Activated gamma-delta T cell treated with anti-CD3 and anti-CD28 coated beads, Interleukin-2, amount 50 U/mL, for 16 hours (primary cell): ENCODE measurements at regions not wholly inside any gene's neighbourhood (a gene's known extent, or its start where the extent isn't known, plus 50 kb on each side); places are given as distances from the start of the nearest gene placed in this dataset.

ENCODE experiments used
- DNase-seq: peaks from one replicate; pipeline ENCODE4 v3.0.0-alpha.2; 2020; ENCODE audit warnings: low read depth

DNA sequence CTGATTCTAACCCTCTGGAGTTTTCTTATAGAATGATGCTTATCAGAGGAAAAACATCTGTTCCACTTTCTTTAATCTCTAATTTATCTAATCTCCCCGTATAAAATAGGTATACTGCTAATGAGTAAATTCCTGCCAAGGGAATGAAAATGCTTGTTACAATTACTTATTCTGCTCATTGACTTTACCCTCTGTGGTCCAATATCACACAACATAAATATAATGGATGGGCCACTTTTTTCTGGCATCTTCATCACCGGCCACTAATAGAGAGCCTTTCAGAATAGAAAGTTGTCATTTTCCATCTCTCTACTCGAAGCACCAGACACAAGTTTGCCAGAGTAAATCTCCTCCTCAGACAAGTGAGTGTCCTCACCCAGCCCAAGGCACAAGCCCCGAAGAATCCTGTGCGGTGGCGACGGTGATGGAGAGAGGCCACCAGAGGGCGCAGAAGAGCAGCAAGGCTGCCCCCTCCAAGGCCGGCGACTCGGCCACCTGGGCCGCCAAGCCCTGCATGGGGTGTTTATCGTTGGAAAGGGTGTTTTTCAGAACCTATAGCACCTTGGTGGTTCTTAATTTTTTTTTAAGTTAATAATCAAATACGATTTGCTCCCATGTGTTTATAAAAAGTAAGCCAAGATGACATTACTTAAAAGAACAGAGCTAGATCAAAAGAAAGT lies 212.9 kb upstream of the ARID1B start:
- peak; percentile 64 for DNase-seq

DNA sequence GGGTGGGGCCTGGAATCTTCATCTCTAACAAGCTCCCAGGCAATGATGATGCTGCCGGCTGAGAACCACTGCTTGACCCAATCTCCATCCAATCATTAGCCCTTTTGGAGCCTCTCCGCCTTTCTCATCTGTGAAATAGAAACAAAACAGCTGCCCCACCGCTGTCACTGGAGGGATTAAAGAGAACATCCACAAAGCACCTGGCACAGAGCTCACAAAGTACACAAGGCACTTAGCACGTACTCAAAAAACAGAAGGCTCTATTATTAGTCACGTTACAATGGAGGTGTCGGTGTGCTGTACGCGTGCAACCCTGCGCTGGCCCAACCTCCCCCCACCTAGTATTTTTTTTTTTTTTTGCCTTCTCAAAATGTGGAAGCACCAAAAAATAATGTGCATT lies 213.5 kb upstream of the ARID1B start:
- no peak for DNase-seq

DNA sequence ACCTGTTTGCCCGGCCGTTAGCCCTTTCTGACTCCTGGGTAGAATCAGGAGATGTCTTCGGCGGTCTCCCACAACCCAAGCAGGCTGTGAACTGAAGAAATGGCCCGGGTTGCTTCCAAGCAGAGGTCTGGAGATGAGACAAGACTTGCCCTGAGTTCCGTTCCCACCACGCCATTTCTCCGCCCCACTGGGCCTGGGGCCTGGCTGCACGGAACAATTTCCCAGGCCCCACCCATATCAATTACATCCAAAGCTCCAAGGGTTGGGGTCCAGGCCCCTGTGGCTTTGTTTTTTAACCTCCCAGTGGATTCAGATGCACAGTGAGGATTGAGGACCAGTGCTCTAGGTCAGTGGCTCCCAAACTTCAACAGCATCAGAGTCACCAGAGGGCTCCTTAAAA lies 214.5 kb upstream of the ARID1B start:
- DNase-seq: no peak

DNA sequence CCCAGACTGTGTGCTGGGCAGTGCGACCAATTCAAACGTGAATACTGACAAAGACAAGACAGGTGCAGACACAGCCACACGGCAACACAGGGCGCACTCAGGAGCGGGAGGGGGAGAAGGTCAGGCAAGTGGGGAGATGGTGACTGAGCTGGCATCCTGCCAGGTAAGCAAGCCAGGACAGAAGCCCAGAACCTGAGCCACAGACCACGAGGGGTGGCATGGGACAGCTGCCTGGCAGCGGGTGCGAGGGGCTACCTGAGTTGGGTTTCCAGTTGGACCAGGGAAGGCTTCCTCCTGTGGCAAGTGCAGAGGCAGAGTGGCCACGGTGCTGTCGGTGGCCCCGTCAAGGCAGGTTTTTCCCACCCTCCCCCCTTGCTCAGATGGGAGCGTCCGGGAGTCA lies 215.2 kb upstream of the ARID1B start:
- DNase-seq: no peak

DNA sequence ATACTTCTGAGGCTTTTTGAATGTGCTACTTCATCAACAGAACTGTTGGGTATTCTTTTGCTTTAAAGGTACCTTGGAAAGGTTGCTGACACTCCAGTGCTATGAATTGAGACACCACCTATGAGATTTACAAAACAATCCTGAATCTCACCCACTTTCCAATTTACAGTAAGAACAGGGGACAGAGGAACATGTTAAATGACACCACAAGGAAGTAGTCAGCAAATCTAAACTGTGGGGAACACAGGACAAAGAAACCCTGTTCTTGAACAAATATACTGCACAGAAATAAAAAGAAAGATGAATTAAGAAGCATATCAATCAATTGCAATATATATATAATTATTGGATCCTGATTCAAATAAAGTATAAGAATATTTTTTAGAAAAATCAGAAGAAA lies 216.7 kb upstream of the ARID1B start:
- no peak for DNase-seq

DNA sequence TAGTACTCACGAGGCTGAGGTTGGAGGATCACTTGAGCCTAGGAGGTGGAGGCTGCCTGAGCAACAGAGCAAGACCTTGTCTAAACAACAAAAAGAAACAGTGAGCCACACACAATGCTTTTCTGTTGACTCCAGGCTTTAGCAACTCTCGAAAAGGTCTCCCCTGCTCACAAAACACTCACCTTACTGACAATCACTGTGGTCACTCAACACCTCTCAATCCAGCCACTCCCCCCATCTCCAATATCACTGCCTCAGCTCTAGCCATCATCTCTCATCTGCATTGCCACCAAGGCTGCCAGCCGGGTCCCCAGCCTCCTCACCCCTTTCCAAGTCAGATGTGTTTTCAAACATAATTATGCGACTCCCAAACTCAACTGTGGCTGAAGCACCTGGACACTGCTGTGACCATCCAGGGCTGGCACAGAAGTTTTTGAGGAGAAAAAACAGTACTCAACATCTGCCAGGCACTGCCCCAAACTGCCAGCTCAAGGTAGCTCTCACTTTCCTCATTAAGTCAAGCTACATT lies 218.0 kb upstream of the ARID1B start:
- no peak for DNase-seq

DNA sequence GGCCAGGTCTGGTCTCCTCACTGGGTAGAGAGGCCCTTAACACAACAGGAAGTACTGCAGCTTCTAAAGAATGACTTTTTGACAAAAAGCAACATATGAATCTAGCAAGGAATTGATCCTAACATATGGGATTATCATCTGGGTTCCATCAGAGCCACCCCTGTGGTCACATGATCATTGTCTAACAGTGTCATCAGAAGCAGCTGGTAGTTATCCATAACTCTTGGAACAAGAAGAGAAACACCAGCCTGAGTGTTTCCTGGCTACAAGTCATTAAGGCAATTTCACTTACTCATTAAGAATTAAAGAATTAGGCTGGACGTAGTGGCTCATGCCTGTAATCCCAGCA lies 219.3 kb upstream of the ARID1B start:
- no peak for DNase-seq

DNA sequence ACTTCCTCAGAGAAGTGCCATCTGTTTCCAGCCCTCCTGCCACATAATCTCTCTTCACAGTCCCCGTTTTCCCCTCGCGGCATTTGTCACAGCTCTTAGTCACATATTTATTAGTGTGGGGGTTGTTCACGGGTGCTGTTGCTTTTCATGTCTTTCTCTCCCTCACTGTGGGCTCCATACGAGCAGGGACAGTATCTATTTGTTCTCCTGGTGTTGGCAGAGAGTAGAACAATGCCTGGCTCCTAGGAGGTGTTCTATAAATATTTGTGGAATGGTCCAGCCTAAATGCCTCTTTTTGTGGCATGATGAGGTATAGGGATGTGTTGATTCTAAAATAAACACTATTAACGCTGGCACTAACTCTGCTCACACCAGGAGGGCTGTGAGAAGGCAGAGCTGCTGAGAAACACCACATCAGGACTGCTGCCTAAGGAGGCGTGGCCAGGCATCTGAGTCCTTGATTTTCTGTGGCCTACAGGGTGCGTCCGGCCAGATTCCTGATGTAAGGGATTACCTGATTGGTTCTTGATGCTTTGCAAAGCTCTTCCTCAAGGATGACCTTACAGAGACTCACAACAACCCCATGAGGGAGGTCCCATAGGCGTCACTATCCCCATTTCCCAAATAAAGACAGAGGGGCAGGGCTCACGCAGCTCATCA lies 219.8 kb upstream of the ARID1B start:
- no peak for DNase-seq

DNA sequence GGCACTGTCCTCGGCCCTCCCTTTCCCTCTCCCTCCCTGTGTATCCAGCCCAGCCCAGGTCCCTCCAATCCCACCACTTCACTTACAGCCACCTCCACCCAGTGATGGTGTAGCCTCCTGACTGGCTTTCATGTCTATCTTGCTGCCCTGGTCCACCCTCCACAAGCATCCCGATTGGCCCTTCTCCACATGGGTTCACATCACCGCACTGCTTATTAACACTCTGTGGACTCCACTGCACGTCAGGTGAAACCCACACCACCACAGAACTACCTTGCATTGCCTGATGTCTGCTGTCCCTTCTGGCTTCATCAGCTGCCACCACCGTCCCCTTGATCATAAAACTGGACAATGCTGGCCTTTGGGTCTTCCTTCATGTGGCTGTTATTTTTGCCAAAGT lies 220.4 kb upstream of the ARID1B start:
- DNase-seq: no peak

DNA sequence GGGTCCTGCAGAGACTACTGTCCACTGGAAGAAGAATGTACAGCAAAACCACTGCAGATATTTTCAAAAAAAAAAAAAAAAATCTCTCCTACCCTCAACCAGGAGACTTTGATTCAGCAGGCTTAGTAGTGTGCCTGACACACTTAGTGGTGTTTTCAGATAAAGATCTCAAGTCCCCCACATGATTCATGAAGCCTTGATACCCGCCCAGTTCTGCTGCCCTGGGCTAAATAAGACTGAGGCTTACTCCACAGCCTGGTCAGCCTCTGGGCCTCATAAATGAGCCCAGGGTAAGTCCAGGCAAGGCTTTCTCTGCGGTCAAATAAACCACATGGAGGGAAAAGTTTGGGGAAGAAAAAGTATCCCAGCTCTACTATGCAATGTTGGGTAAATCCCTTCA lies 222.1 kb upstream of the ARID1B start:
- no peak for DNase-seq

DNA sequence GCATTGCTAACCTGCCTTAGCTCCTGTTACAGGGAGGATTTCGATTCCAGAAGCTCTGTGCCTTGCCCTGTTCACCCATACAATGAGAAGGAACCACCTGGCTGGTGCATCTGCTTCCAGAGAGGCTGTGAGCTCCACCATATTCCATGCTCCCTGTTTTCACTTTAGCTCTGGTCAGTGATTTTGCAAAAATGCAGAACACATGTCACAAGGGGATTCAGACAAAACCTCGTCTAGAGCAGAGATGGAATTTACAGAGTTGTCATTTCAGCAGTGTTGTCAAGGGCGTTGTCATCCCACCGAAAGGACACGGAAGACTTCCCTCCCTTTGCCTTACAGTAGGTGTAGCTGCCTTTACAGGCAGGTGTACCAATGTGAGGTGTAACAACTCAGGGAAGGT lies 223.0 kb upstream of the ARID1B start:
- no peak for DNase-seq

DNA sequence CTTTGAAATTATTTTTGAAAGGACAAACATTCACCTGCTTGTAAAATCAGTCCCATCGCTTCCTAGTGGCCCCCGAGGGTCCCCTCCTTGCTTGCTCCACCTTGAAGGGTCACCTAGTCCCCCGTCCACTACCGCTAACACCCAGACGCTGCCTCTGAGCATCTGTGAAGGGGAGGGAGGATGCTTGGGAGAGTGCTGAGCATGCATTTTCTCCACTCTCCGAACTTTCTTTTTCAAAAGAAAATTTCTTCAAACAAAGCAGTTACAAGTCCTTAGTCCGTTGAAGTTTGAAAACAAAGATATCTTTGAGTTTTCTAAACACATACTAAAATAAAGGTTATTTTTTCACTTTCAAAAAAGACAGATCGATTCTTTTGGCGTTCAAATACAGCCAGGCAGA lies 224.3 kb upstream of the ARID1B start:
- no peak for DNase-seq

DNA sequence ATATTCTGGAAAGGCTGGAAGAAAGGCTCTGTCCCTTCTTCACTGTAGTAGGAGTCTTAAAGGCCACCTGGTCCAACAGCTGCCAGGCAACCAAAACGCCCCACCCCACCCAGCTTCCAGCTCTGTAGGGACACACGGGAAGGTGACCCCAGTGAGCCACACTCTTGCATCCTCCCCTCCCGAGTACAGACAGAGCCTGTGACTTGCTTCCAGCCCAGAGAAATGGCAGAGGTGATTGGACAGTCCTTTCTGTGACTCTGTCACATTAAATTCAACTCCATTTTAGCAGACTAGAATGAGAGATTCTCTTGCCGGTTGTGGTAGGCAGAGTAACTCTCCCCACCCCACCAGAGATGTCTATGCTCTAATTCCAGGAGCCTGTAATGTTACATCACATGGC lies 226.2 kb upstream of the ARID1B start:
- DNase-seq: no peak

DNA sequence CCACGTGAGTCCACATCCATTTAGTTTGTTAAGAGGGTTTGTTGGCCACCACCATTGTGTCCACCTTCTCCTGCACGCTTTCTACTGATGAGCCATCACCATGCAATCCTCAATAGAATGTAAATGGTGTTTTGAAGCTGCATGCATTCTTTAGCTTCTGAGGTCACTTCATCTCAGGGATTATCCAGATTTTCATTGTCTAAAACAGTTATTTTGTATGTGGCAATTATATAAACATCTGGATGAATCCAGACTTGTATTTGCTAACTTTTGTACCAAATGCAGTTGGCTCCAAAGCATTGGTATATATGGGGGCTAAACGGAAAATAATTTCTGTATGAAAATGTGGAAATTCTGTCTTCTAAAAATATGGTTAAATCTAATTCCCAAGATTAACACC lies 231.2 kb upstream of the ARID1B start:
- DNase-seq: no peak

DNA sequence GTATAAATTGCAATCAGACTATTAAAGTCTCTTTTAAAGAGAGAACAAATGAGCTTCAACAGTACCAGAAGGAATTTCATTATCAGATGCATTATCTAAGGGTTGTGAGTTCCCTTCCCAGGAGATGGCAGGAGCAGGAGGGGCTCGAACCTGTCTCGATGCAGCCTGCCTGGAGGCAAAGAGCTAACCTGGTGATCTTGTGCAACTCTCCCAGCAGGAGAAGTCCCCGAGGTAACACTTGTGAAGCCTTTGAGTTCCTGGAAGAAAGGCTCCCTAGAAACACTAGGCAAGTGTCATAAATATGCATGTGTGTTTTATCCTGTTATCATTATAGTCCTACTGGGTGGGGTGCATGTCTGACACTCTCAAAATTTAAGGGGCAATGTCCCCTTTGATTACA lies 232.2 kb upstream of the ARID1B start:
- DNase-seq: no peak

DNA sequence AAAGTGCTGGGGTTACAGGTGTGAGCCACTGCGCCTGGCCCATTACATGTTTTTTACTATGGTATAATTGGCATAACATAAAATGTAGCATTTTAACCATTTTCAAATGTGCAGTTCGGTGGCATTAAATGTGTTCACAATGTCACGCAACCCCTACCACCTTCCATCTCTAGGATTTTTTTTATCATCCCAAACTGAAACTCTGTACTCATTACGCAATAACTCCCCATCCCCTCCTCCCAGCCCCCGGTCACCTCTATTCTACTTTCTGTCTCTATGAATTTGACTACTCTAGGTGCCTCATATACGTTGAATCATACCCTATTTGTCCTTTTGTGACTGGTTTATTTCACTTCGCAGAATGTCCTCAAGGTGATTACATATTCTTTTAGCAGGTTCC lies 233.1 kb upstream of the ARID1B start:
- DNase-seq: no peak

DNA sequence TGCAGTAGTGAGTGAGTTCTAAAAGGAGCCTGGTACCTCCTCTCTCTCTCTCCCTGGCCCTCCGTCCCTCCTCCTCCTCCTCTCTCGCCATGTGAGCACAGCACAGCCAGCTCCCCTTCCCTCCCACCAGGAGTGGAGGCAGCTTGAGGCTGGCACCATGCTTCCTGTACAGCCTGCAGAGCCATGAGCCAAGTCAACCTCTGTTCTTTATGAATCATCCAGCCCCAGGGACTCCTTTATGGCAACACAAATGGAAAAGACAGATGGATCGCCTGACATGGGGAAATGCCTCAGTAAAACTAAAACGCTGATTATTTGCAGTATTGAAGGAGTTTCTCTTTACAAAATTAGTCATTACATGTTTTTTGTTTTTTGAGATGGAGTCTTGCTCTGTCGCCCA lies 233.7 kb upstream of the ARID1B start:
- no peak for DNase-seq

DNA sequence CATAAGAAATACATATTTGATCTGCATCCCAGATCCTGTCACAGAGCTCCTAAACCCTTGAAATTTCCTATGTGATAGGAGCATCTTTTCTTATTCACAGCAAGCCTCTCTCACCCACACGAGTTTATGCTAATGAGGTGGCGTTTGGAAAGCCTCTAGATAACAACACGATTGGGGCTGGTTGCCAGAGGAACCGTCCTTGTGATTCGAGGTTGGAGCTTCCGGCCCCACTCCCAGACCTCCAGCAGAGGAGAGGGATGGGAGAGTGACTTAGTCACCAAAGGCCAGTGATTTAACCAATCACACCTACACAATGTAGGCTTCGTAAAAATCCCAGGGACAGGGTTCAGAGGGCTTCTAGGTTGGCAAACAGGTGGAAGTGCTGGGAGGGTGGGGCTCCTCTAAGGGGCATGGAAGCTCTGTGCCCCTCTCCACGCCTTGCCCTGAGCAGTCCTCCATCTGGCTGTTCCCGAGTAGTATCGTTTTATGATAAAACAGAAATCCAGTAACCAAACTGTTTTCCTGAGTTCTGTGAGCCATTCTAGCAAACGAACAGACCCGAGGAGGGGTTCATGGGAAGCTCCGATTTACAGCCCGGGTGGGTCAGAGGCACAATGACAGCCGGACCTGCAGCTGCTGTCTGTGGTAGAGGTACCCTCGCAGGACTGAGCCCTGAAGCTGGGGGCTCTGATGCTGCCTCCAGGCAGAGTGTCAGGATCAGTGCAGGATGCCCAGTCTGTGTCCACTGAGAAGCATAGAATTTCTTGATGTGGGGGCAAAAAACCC lies 238.1 kb upstream of the ARID1B start:
- DNase-seq: no peak

DNA sequence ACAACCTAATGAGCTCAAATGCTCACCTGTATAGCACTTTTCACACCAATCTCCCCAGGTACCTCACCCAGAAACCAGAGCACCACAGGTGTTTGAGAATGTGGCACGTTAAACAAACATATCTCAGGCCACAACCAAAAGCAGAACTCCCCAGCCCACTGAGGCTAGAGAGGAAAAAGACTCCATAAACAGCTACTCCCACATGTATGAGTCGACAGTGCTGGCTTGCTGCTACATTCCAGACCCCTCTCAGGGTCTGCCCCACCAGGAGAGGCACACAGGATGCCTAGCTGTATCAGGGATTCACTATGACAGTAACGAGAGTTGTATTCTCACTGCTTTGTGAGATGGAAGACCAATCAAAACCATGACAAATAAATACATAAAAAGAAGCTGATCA lies 242.6 kb upstream of the ARID1B start:
- no peak for DNase-seq

DNA sequence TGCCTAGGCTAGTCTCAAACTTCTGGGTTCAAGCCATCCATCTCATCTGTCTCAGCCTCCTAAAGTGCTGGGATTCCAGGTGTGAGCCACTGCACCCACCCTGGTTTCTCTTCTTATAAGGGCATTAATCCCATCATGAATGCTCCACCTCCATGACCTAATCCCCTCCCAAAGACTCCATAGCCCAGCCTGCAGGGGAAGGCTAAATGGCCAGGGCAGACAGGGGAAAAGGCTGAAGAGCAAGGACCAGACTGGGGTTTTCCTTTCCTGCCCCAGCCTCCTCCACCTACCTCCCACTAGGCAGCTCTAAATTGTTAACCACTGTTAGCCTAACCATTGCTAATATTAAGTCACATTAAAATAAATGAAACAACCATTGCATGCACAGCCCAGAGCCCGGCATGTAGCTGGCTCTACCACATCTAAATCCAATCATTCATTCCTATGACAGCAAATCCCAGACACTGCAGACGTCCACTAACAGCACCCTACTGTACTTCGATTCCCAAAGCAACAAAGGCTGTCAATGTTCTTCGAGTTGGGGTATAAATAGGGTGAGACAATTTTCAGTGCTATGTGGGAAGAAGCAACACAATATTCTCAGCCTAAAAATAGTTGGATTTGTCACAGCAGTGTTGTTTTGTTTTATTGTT lies 243.2 kb upstream of the ARID1B start:
- DNase-seq: no peak

DNA sequence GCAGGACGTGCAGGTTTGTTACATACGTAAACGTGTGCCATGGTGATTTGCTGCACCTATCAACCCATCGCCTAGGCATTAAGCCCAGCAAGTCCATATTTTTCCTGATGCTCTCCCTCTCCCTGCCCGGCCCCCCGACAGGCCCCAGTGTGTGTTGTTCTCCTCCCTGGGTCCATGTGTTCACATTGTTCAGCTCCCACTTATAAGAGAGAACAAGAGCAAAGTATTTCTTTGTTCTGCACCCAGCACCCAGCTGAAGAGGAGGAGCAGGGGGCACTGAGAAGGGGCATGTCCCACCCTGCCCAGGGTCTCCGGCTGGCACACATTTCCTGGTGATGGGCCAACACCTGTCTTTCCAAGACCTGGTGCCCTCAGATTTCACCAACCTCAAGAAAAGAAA lies 251.1 kb upstream of the ARID1B start:
- DNase-seq: no peak

DNA sequence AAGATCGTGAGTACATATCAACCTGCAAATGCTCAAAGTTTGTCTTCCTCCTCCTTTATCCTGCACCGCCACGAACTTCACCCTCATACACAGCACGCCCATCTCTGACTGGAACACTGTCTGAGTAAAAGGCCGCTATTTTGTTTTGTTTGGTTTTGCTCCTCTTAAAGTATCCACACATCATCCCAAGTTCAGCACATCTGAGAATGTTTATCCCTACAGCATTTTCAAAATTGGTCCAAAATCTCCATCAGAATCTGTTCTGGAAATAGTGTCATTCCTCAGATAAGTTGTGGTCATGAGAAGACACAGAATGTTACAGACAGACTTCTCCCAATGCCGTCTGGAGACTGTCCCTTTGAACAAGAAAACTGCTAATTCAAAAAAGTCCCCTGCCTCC lies 251.6 kb upstream of the ARID1B start:
- DNase-seq: no peak

DNA sequence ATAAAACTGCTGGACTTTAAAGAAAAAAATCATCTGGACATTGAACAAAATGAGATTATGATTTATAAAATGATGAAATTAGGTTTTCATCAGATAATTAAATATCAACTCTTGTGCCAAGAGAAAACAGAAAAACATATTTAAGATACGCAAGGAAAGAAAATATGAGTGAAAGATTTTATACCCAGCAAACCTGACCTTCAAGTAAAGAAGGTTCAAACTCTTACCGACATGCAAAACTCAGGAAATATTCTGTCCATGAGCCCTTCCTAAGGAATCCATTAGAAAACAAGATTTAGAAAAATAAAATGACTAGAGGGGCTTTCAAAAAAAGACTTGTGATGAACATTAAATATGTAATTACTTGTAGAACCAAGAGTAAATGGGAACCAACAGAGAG lies 257.2 kb upstream of the ARID1B start:
- no peak for DNase-seq
